Right lung (tissue), 2 donors: ENCODE measurements at regions not wholly inside any gene's neighbourhood (a gene's known extent, or its start where the extent isn't known, plus 50 kb on each side); places are given as distances from the start of the nearest gene placed in this dataset.
"Not testable (repeated sequence)": the region's sequence is repeated elsewhere in the genome, so short reads cannot be mapped to it uniquely, and the experiment has no call there.

Experiments used
- DNase-seq, 2 donors: peaks; one replicate each; pipeline ENCODE4 v3.0.0-alpha.2; 2013

DNA sequence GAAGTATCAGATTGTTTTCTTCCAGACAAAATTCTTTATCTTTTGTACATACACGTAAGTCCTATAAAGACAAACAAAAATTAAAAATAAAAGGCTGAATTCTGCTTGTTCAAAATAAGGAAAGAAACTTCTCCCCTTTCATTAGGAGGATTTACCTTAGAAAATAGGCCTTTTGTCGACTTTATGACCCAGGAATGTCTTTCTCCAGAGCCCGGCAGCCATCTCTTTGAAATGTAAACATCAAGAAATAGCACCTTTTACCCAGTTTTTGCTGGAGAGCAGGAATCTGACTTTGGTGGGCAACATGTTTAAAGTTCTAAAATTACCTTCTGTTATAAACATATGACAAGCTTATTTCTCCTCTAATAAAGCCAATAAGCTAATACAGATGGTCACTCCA is 373.0 kb upstream of the FTMT start:
- no peak for DNase-seq

DNA sequence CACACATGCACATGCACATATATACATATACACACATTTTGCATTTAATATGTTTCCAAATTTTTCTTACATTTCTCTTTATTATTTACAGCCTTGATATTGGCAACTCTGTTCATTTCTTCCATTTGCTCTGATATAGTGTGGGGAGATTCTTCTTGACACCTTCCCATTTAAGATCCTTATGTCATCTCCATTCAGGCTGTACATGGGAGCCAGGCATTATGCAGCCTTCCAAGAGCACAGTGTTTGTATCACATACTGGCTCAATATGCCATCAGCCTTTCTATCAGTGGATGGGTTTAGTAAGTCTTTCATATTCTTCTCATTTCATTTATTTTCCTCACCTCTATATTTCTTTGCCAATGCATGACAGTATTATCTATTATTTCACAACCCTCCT is 372.3 kb upstream of the FTMT start:
- DNase-seq = no peak

DNA sequence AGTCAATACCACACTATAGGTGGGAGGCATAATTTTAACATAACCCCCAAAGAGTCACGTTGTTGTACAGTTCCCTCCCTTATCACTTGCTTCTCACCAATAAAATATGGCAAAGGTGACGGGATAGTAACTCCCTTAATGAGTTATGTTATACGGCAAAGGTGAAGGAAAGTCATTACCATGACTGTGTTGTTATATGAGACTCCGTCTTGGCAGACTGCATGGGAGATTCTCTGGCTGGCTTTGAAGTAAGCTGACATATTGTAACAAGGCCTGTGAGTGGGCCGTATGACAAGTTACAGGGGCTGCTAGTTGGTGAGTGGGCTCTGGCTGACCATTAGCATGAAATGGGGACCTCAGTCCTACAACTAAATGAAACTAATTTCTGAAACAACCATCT is 366.4 kb upstream of the FTMT start:
- no peak for DNase-seq

DNA sequence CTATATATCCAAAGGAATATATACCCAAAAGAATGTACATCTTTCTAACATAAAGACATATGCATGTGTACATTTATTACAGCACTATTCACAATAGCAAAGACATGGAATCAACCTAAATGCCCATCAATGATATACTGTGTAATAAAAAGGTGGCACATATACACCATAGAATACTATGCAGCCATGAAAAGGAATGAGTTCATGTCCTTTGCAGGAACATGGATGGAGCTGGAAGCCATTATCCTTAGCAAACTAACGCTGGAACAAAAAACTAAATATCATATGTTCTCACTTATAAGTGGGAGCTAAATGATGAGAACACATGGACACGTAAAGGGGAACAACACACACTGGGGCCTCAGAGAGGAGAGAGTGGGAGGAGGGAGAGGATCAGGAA is 365.7 kb upstream of the FTMT start:
- DNase-seq = not testable (repeated sequence)

DNA sequence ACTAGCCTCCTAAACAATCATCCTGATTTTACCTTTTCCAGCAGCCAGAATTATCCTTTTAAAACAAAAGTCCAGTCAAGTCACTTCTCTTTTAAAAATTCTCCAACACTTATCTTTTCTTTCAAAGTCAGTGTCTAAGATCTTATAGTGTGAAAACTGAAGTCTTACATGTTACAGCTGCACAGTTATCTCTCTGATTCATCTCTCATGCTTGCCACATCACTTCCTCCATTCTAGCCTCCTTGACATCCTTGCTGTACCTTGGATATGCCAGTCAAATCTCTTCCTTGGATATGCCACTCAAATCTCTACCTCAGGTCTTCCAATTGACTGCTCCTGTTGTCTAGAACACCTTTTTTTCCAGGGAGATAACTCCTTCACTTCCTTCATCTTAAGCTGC is 361.7 kb upstream of the FTMT start:
- DNase-seq = no peak

DNA sequence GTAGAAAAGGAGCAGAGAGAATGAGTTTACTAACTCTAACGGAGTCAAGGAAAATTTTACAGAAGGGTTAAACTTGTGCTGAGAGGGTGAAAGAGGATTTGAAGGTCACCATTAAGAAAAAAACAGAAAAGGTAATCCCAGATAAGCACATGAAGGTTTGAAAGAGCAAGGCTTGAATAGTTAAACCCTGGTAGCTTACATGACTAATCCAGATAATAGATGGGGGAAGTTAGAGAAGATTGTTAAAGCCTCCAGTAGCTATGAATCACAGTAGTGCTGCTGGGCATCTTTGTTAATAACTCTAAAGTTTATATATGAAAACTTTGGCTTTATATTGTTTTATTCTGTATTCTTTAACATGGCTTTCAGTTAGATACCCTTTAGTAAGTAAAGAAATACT is 354.5 kb upstream of the FTMT start:
- DNase-seq = no peak

DNA sequence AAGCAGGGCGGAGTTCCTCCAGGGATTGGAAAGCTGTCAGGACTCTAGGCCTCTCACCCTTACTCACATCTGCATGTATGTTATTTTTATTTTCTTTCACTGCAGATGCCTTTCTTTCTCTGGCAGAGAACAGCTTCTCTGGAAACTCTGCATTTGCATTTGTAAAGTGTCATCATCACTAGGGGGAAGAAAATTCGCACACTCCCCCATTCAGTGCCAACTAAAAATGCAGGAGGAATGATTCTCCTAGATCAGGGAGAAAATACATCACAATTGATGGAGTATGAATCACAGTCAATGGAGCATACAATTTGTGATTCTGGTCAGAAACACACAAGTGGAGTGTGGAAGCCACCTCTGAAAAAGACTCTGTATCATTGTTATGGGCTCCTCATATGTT is 351.4 kb upstream of the FTMT start:
- no peak for DNase-seq

DNA sequence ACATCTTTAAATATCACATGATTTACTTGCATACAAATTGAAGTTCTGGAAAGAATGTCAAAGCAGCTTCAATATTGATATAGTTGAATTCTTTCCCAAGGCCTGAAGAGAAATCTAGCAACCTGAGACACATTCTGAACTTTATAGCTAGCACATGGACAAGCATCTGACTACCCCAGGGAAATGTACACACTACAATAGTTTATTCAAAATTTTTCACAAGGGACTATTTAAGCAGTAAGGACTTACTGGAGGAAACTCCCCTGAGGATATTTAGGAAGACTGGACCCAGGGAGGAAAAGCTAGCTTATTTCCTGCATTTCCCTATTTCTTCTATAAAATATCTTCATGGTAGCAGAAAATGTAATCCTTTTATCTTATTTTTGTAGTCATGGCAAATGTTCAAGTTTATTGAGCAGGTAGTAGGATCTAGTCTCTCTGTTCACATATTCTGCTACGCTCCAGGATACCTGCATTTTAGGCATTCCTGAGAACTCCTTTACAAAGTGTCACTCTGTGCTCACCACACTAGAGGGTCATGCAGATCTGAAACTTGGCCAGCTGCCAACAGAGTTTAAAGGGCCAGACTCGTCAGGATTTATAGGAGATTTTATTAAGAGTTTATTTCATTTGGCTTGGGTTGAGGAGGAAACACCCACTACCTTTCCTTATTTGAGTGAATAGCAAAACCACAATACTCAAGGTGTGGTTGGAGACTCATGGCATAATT is 348.4 kb upstream of the FTMT start:
- DNase-seq = peak; percentile 6 to 14

DNA sequence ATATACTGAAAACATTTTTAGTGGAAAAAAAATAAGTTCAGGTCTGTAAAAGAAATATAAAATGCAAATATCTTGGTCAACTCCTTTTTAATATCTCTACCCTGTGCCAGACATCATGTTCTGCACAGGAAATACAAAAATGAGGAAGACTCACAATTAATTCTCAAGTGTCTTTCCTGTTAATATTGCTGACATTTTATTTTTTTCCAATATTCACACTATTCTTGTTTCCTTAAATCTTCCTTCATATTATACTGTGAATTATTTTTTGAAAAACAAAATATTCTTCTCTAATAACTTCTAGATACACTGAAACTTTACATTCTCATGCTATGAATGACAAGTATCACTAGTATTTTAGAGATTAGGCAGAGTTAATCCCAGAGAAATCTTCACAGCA is 334.7 kb upstream of the FTMT start:
- DNase-seq = no peak

DNA sequence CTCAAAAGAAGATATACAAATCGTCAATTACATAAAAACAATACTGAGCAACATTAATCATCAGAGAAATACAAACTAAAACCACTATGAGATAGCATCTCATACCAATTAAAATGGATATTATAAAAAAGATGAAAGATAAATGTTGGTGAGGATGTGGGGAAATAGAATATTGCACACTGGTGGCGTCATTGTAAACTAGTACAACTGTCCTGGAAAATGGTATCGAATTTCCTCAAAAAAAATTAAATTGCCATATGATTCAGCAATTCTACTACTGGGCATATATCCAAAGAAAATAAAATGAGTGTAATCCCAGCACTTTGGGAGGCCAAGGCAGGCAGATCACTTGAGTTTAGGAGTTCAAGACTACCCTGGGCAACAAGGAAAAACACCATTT is 326.0 kb upstream of the FTMT start:
- no peak for DNase-seq

DNA sequence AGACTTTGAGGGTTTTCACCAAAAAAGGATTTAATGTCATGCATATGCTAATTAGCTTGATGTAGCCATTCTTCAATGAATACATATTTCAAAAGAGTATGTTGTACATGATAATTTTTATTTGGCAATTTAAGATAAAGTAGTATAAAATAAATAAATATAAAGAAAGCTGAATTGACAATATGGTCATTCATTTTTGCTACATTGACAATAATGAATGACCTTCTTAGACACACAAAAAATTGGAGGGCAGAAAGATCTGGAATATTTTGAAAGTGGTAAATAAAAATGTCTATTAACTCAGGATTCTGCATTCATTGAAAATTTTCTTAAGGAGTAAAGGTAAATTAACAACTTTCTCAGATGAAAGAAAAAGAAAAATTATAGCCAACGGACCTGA is 324.8 kb upstream of the FTMT start:
- DNase-seq = no peak

DNA sequence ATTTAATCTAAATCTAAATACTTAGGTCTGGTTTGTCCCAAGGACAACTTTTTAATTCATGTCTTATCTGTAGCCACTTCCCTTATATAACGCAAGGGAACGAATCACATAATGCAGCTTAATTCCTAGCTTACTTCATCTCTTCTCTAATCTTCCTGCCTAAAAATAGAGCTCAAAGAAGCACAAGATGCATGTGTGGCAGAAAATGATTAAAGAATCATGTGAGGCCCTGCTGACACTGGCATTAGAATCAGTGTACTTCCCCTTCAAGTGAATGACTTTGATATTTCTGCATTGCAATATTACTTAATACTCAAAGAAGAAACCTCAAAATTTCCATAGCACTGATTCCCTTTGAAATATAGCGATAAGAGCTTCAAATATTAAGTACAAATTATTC is 317.9 kb upstream of the FTMT start:
- no peak for DNase-seq

DNA sequence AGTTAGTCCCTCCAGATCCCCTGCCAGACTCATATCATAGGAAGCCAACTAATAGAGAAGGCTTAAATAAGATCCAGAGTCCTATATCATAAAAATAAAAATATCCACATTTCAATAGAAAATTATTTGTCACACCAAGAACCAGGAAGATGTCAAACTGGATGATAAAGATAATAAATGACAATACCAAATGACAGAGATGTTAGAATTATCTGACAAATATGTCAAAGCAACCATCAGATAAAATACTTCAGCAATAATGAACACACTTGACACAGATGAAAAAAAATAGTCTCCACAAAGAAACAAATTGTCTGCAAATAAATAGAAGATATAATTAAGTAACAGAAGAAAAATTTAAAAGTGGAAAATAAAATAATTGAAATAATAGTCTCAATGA is 300.7 kb upstream of the FTMT start:
- no peak for DNase-seq

DNA sequence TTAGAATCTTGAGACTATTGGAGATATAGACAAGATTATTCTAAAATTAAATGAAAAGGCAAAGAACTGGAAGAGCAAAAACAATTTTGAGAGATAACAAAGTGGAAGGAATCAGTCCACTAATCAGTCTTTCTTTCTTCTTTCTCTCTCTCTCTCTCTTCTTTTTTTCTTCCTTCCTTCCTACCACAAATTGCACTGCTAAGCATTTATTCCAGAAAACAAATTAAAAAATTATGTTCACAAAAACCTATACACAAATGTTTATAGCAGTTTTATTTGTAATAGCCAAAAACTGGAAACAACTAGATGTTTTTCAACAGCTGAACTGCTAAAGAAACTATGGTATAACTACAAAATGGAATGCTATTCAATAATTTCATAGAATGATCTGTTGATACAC is 291.9 kb upstream of the FTMT start:
- DNase-seq = no peak

DNA sequence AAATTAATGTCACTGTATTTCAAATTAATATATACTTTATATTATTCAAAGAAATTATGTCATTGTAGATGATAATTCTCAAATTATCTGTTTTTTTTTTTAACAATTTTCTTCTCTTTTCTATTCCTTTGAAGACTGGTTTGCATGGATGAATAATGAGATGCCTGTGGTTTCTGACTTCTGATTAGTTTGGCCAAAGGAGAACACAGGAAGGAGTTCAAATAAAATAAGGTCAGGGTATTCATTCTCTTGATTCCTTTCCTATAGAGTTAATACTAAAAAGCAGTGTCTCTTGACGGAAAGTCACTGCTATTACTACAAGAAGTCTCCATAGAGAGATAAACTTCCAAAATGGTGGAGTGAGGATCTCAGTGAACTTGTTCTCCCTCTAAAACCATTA is 279.6 kb upstream of the FTMT start:
- no peak for DNase-seq

DNA sequence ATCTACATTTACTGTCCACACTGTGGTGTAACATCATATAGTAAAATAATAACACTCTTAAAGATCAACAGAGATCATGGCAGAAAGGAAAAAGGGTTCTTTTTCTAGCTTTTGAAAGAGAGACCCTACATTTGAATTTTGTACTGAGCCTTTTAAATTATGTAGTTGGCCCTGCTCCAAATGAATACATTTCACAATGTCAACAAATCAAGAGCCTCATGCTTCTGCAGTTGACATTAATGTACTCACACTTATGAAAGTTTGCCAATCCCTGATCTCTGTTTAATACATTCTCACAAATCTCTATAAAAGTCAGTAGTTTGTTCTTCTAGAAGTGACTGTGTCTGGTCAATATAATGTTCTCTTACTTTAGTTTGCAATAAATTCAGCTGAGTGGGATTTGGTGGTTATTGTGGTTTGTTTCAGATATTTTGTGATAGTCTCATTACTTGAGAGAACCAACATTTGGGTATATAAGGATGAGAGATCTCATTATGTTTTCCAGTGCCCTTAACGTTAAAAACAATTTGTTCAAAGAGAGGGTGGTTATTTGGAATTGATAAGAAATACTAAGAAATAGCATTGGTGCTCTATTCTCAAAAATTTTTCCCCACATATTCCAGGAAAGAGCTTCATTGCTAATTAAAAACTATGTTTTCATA is 277.8 kb upstream of the FTMT start:
- peak; percentile 7 to 13 for DNase-seq

DNA sequence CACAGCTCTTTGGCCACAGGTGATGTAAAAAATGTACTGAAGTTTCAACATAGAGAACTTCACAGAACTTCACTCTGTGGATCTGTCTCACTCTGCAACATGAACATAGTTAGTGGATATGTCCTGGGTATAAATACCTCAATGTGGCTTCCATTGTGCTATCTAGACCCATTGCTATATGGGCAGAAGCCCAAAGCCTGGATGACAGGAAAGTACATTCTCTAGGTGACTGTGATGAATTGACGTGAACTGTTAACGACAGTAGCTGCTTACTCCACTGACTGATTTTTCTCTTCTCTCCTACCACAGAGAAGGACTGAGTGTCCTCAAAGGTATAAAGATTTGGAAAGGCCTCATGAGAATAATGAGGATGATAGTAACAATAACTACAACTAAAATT is 270.1 kb upstream of the FTMT start:
- DNase-seq = no peak

DNA sequence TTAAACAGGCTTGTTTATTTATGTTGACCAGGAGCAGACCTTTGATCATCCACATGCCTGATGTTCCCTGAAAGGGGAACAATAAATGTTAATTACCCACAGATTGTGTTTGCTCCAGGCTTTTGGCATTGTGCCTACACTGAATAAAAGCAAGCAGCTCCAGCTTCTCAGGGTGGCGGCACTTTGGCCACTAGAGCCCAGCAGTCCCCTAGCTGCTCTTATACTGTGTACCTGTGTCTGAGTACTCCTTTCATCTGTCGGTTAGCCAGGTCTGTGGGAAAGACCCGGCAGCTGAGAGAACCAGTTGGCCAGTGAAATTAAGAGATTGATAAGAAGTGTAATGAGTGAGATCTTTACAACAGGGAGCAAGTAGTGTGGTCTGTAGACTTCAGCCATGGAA is 254.8 kb upstream of the FTMT start:
- no peak for DNase-seq

DNA sequence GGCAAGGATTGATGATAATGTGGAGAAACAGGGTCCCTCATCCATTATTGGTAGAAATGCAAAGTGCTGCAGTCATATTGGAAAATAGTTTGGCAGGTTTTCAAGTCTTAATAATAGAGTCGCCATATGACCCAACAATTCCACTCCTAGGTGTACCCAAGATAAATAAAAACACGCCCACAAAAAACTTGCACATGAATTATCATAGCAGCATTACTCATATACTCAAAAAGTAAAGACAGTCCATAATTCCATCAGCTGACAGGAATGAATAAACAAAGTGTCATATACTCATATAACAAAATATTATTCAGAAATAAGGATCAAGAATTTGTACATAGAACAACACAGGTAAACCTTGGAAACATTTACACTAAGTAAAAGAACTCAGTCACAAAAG is 242.9 kb upstream of the FTMT start:
- DNase-seq = no peak

DNA sequence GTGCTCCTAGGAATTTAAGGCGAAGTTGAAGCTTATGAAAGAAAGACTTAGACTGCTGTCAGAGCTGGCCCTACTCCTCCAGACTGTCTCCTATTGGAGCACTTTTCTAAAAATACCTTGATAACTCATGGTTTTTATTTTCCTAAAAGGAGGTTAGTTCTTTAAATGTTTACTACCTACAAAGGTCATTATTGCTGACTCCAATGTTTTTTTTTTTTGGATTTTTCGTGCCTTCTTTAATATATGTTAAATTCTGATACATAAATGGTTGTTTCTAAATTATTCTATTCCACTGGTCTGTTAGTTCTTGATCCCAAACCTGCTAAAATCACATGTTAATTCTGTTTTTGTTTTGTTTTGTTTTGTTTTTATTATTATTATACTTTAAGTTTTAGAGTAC is 227.6 kb upstream of the FTMT start:
- DNase-seq = no peak

DNA sequence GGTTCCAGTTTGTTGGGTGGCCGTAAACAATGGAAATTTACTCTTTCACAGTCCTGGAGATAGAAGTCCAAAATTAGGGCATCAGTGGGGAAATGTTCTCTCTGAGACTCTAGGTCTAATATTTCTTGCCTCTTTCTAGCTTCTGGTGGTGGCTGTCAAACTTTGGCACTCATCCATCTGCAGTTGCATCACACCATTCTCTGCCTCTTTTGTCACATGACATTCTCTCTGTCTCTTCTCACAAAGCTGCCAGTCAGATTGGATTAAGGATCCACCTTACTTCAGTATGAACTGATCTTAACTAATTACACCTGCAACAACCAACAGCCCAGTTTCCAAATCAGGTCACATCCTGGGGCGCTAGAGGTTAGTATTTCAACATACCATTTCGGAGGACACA is 222.9 kb upstream of the FTMT start:
- no peak for DNase-seq

DNA sequence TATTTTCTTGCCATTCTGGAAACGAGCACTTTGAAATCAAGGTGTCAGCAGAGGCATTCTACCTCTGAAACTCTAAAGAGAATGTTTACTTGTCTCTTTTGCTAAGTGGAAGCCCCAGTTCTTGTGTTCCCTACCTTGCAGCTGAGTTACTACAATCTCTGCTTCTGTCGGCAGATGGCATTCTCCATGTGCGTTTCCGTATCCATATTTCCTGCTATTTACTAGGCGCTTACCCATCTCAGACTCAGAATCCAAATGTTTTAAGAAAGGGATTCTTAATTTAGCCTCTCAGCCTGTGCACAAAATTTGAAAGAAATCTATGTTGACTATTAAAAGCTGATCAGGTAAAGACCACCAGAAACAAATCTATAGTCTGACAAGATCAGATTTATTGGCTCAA is 221.3 kb upstream of the FTMT start:
- DNase-seq = peak in 1 of 2 donors; percentile 16

DNA sequence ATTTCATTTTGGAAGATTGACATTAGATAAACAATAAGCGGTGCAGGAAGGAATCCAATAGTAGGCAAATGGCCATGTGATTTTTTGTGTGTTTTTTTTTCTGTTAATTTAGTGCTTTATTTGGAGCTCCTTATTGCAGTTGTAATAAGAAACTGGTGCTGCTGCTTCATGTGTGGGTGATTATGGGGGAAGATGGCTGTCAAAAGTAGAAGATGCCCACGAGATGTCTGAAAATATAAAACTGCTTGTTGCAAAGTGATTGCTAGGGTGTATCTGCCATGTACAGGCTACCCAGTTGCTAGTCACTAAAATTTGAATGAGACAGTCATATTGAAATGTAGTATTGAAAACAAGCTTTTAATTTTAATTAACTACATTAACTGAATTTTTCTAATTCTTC is 216.7 kb upstream of the FTMT start:
- DNase-seq = no peak

DNA sequence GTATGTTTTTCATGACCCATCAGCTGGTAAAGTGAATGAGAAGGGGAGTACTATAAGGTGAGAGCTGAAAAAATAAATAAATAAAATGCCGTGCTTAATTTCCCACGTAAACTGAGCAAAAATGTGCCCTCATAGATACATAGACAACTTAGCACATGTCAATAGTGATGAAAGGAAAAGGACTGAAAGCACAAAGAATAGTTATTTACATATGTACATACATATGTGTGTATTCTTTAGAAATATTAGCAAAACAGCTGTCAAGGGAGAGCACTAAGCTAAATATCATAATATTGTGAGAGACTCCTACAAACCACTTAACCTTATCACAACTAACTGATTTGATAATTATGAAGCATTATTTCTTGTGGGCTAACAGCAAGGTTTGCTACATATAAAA is 213.6 kb upstream of the FTMT start:
- no peak for DNase-seq
